Cardiac fibroblast (primary cell): ENCODE measurements at regions not wholly inside any gene's neighbourhood (a gene's known extent, or its start where the extent isn't known, plus 50 kb on each side); places are given as distances from the start of the nearest gene placed in this dataset.
"Not testable (repeated sequence)": the region's sequence is repeated elsewhere in the genome, so short reads cannot be mapped to it uniquely, and the experiment has no call there.

Experiments used
- DNase-seq, 2 donors: peaks; one replicate each; pipeline versions ENCODE4 v3.0.0 to v3.0.0-alpha.2; 2010; ENCODE audit warnings: low read depth in 2 of 2
- H3K4me3 ChIP-seq, 2 donors: replicated peaks in 1 of 2; 1 replicate in 1 of 2; 2 replicates in 1 of 2; pipeline ENCODE4 v1.5.1; 2011; ENCODE audit warnings: low read depth in 2 of 2, low read length in 2 of 2, mild to moderate bottlenecking in 2 of 2, moderate library complexity in 1 of 2
- TF ChIP-seq, protein P1 (sequence below): IDR thresholded peaks from one replicate; pipeline ENCODE4 v1.5.1; 2011; ENCODE audit warnings: low read depth, mild to moderate bottlenecking, low read length, inconsistent platforms

DNA sequence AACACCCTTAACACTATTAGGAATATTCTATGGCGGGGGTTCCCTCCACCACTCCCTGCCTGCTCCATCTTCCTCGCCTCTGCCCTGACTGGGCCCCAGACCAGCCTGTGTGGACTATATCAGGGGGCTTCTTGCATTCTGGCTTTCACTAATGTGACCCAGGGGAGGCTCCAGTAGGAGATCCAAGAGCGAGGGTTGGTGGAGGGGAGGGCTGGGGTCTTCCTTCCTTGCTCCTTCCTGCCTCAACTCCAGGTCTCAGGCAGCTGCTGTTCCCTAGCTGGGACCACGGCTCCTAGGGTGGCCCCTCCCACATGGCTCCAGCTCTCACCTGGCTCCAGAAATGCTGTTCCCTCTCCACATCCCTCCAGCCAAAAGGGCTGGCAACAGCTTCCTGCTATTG is 257.4 kb downstream of the MATN1 start:
- TF ChIP-seq, protein P1, sequence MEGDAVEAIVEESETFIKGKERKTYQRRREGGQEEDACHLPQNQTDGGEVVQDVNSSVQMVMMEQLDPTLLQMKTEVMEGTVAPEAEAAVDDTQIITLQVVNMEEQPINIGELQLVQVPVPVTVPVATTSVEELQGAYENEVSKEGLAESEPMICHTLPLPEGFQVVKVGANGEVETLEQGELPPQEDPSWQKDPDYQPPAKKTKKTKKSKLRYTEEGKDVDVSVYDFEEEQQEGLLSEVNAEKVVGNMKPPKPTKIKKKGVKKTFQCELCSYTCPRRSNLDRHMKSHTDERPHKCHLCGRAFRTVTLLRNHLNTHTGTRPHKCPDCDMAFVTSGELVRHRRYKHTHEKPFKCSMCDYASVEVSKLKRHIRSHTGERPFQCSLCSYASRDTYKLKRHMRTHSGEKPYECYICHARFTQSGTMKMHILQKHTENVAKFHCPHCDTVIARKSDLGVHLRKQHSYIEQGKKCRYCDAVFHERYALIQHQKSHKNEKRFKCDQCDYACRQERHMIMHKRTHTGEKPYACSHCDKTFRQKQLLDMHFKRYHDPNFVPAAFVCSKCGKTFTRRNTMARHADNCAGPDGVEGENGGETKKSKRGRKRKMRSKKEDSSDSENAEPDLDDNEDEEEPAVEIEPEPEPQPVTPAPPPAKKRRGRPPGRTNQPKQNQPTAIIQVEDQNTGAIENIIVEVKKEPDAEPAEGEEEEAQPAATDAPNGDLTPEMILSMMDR, result no peak

DNA sequence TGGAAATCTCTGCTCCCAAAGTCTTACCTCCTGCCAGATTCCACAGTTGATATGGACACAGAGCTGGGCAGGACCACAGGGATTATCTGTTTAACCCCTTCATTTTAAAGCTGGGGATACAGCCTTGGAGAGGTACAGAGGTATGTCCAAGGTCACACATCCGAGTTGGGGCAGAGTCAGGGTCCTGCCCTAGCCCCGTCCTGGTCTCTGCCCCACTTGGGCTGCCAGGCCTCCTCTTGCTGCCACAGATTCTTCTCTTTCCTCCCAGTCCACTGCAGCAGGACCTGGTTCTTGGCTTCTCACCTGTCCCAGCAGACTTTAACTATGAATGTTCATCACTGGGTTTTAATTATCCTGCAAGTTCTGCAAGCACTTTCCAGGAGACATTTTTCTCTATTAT is 258.3 kb downstream of the MATN1 start:
- H3K4me3 ChIP-seq, result no peak overlapping the region
- no peak for DNase-seq
- TF ChIP-seq, protein P1, result no peak

More for the DNA sequence above, 257.4 kb downstream of the MATN1 start:
- H3K4me3 ChIP-seq, result no peak overlapping the region
- no peak for DNase-seq

DNA sequence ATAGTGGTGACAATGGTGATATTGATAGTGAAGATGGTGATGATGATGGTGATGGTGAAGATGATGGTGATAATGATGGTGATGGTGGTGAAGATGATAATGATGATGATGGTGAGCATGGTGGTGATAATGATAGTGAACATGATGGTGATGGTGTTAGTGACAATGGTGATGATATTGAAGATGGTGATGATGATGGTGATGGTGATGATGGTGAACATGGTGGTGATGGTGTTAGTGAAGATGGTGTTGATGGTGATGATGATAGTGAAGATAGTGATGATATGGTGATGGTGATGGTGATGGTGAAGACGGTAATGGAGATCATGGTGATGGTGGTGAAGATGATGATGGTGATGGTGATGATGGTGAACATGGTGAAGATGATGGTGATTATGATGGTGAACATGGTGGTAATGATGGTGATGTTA is 259.2 kb downstream of the MATN1 start:
- no peak overlapping the region for H3K4me3 ChIP-seq
- DNase-seq, result no peak
- TF ChIP-seq, protein P1, result no peak

DNA sequence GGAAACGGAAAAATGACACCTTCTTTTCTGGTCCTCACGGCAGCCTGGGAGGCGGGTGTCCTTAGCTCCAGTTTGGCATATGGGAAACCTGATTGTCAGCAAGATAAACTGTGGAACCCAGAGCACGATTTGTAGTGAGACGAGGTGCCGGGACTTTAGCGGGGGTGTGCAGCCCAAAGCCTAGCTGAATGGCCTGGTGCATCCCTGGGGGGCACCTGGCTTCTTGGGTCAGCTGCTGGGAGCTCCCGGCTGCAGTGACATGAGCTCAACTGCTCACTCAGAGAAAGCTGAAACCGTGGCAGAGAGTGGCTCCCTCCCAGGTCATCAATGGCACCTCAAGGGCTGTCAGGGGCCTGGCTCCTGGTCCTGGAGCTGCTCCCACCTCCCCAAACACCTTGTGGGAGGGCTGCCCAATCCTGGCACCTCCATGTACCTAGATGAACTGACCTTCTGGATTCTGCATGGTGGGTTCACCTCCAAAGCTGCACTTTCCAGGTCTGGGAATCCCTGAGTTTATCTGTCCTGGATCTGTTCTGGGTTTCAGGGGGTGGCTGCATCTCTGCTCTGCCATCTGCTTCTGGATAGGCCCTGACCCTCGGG is 260.5 kb downstream of the MATN1 start:
- no peak overlapping the region for H3K4me3 ChIP-seq
- TF ChIP-seq, protein P1, result no peak
- no peak for DNase-seq

DNA sequence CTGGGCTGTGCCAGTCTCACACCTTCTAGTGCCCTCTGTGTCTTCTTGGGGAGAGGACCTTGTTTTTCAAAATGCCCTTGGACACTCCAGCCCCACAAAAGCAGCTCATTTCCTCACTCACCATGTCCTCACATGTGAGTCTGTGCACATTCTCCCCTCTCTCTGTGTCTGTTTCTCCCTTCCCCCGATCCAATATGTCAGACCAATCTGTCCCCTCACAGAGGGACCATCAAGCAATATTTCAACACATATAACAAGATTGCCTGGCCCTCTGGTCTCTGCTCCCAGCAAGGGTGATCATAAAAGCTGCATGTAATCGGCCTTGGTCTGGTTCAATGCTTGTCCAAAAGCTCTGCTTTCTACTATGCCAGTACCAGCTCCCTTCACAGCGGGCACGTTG is 261.2 kb downstream of the MATN1 start:
- no peak for DNase-seq
- TF ChIP-seq, protein P1, result no peak
- H3K4me3 ChIP-seq, result no peak overlapping the region

DNA sequence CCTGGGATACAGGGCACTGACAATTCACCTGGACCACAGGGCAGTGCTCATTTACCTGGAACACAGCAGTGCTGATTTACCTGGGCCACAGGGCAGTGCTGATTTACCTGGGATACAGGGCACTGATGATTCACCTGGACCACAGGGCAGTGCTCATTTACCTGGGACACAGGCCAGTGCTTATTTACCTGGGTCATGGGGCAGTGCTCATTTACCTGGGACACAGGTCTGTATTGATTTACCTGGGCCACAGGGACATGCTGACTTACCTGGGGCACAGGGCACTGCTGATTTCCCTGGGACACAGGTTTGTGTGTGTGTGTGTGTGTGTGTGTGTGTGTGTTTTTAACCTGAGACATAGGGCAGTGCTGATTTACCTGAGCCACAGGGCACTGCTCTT is 261.7 kb downstream of the MATN1 start:
- DNase-seq, result no peak
- TF ChIP-seq, protein P1, result no peak

DNA sequence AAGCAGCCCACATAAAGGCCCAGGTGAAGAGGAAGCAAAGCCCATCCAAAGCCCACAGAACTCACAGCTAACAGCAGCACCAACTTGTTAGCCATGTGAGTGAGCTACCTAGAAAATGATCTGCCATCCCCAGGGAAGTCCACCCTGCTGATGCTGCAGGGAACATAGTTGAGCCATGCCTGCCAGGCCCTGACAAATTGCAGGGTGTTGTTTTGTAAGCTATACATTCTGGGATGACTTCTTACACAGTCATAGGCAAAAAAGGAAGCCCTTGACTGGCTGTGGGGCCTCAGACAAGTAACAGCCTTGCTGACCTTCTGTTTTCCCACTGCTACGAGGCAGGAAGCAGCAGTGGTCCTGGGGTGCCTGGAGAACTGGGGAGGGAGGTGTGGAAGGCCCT is 262.7 kb downstream of the MATN1 start:
- no peak for DNase-seq
- TF ChIP-seq, protein P1, result no peak
- H3K4me3 ChIP-seq, result no peak overlapping the region

More for the DNA sequence above, 261.7 kb downstream of the MATN1 start:
- H3K4me3 ChIP-seq, result no peak overlapping the region

DNA sequence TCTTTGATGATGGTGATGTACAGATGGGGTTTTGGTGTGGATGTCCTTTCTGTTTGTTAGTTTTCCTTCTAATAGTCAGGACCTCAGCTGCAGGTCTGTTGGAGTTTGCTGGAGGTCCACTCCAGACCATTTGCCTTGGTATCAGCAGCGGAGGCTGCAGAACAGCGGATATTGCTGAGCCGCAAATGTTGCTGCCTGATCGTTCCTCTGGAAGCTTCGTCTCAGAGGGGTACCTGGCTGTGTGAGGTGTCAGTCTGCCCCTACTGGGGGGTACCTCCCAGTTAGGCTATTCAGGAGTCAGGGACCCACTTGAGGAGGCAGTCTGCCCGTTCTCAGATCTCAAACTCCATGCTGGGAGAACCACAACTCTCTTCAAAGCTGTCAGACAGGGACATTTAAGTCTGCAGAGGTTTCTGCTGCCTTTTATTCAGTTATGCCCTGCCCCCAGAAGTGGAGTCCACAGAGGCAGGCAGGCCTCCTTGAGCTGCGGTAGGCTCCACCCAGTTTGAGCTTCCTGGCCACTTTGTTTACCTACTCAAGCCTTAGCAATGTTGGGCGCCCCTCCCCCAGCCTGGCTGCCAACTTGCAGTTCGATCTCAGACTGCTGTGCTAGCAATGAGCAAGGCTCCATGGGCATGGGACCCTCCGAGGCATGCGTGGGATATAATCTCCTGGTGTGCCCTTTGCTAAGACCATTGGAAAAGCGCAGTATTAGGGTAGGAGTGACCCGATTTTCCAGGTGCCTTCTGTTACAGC is 264.5 kb downstream of the MATN1 start:
- not testable (repeated sequence) for DNase-seq

More for the DNA sequence above, 264.5 kb downstream of the MATN1 start:
- not testable (repeated sequence) for H3K4me3 ChIP-seq
